Thoracic aorta (tissue), 2 donors: ENCODE measurements at regions not wholly inside any gene's neighbourhood (a gene's known extent, or its start where the extent isn't known, plus 50 kb on each side); places are given as distances from the start of the nearest gene placed in this dataset.

Experiments used
- ATAC-seq: fragments of 150-250 bp; one replicate; pipeline ENCODE4 v1.8.0; 2017; ENCODE audit warnings: low read depth; ENCODE audit not compliant: insufficient number of reproducible peaks, low FRiP score
- DNase-seq: peaks from one replicate; pipeline ENCODE4 v3.0.0-alpha.2; 2020; ENCODE audit warnings: low spot score
- H3K27ac ChIP-seq, 2 donors: fragments of 200-600 bp; sonication (generic); 1 replicate in 1 of 2; 2 replicates in 1 of 2; pipeline ENCODE4 v1.5.1; 2016; ENCODE audit warnings: mild to moderate bottlenecking in 2 of 2, moderate library complexity in 2 of 2
- H3K27me3 ChIP-seq: fragments of 200-600 bp; sonication (generic); replicated peaks from 2 replicates; pipeline ENCODE4 v1.6.0; 2016; ENCODE audit warnings: mild to moderate bottlenecking; ENCODE audit not compliant: insufficient read depth
- H3K36me3 ChIP-seq: fragments of 200-600 bp; sonication (generic); one replicate; pipeline ENCODE4 v1.5.1; 2016
- H3K4me1 ChIP-seq, 2 donors: fragments of 200-600 bp; sonication (generic); 1 replicate in 1 of 2; 2 replicates in 1 of 2; pipeline versions ENCODE4 v1.5.1 to v1.6.0; 2016; ENCODE audit warnings: low read depth in 2 of 2, mild to moderate bottlenecking in 1 of 2; ENCODE audit not compliant: control insufficient read depth in 1 of 2
- H3K4me3 ChIP-seq: fragments of 200-600 bp; sonication (generic); 2 replicates; pipeline ENCODE4 v1.5.1; 2016; ENCODE audit warnings: mild to moderate bottlenecking
- H3K9me3 ChIP-seq: fragments of 200-600 bp; sonication (generic); 2 replicates; pipeline ENCODE4 v1.5.1; 2016
- CTCF ChIP-seq: fragments of 200-600 bp; sonication (generic); IDR thresholded peaks from one replicate; pipeline ENCODE4 v1.5.1; 2019; ENCODE audit warnings: antibody characterized with exemption

- Histone ChIP-seq H3K27me3 (no peaks in the 10 kb centered on the region), H3K9me3 (no peaks in the 10 kb centered on the region), H3K27ac (no peak overlapping the region), H3K36me3 (no peaks in the 10 kb centered on the region), H3K4me3 (no peak overlapping the region), H3K4me1 (peaks cover 0 to 16% of the 10 kb centered on the region in 2 donors)
- no peak for DNase-seq
- ATAC-seq, result no peak
- TF ChIP-seq CTCF, result no peak
Measured at GRCh38 chr12:24062642-24063245, 113.3 kb upstream of the SOX5 start.

DNA sequence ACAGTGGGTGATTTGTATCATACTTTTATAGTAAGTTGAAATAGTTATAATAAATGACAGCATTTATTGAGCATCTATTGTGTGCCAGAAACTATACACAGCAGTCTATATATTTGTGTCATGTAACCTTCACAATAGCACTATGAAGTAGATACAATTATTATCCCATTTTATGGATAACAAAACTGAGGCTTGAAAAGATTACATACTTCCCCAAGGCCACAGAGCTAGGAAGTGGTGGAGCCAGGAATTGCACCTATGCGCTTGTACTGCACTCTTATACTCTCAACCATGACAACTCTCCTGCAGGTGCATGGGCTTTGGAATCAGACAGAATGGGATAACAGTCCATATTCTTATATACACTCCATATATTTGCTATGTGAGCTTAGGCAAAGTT is 110.6 kb upstream of the SOX5 start:
- Histone ChIP-seq H3K4me1 (peaks cover 0 to 3% of the 10 kb centered on the region in 2 donors), H3K36me3 (no peaks in the 10 kb centered on the region), H3K27ac (no peak overlapping the region), H3K4me3 (no peak overlapping the region), H3K27me3 (no peaks in the 10 kb centered on the region), H3K9me3 (no peaks in the 10 kb centered on the region)
- no peak for TF ChIP-seq CTCF
- no peak for ATAC-seq
- DNase-seq, result no peak

DNA sequence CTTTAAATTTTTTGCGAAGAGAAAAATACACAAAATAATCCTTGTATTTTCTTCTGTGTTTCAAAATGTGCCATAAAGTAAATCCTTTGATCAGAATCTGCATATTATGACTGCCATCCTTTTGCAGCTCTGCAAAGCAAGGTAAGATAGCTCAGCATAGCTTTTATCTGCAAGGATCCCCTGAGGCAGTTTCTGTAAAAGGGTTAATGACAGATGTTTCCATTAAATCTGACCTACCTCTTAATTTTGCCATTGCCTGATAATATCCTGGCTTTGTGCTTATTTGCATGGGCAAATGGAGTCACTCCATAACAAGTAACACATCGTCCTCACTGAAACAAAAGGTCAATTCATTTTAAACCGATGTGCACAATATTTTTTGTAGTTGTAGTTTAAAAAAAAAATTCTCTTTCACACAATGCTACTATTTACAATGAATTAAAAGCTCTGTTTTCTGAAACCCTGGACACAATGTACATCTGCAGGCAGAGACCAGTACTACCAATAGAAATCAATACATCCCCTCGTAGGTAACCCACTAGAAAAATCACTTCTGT is 108.5 kb upstream of the SOX5 start:
- no peak overlapping the region for H3K4me3 ChIP-seq
- H3K9me3 ChIP-seq, result no peaks in the 10 kb centered on the region
- H3K36me3 ChIP-seq, result no peaks in the 10 kb centered on the region
- H3K27ac ChIP-seq, result no peak overlapping the region
- TF ChIP-seq CTCF, result no peak
- peaks cover 3 to 18% of the 10 kb centered on the region in 2 donors for H3K4me1 ChIP-seq
- DNase-seq (no peak), ATAC-seq (no peak)
- H3K27me3 ChIP-seq, result no peaks in the 10 kb centered on the region

DNA sequence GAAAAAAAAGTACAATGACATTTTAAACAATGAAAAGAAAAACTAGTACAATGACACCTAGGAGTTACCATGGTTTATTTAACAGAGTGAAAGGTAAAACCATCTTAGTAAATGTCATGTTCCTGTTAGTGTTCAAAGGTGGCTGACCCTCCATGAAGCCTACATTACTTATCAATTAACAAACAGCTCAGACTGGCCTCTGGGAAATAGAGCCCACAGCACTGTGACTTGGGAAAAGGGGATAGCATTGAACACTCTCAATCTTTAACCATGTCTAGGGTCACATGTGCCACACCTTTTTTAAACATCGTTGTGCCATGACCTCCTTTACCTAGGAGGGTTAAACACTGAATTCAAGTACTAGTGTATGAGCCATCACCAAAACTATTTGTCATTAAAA is 106.3 kb upstream of the SOX5 start:
- H3K36me3 ChIP-seq, result no peaks in the 10 kb centered on the region
- H3K4me1 ChIP-seq, result peaks cover 3 to 18% of the 10 kb centered on the region in 2 donors
- ATAC-seq (no peak), DNase-seq (no peak)
- TF ChIP-seq CTCF, result no peak
- H3K9me3 ChIP-seq, result no peaks in the 10 kb centered on the region
- H3K27me3 ChIP-seq, result no peaks in the 10 kb centered on the region
- no peak overlapping the region for H3K4me3 ChIP-seq
- H3K27ac ChIP-seq, result no peak overlapping the region

DNA sequence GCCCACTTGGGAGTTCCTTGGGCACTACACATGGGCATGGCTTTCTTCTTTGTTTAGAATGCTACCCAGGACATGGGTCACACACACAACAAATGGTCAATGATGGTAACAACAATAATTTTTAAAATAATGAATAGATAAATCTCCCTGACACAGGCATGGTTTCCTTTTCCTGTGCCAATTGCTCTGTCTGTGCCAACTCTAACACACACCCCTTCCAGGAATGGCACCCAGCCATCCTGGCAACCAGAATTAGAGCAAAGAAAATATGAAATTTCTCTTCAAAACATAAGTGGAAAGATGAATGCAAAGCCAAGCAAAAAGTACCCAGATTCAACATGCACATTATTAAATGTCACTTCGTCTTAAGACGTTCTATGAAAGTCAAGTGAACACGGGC is 104.9 kb upstream of the SOX5 start:
- H3K9me3 ChIP-seq, result no peaks in the 10 kb centered on the region
- TF ChIP-seq CTCF, result no peak
- peak overlapping the region; percentile 4 to 37 for H3K27ac ChIP-seq
- H3K27me3 ChIP-seq, result no peaks in the 10 kb centered on the region
- H3K36me3 ChIP-seq, result no peaks in the 10 kb centered on the region
- no peak for ATAC-seq
- H3K4me3 ChIP-seq, result peak overlapping the region; percentile 3
- H3K4me1 ChIP-seq, result peaks cover 3 to 18% of the 10 kb centered on the region in 2 donors
- DNase-seq, result no peak
